ACHN (cell line): ENCODE measurements at regions not wholly inside any gene's neighbourhood (a gene's known extent, or its start where the extent isn't known, plus 50 kb on each side); places are given as distances from the start of the nearest gene placed in this dataset.

ENCODE experiments used
- DNase-seq: peaks from one replicate; pipeline ENCODE4 v3.0.0-alpha.2; 2015
- in situ Hi-C: cut with HindIII; loops from 2 replicates; pipeline ENCODE4 v1.10.0; 2017; ENCODE audit warnings: low sequenced_read_pairs, low pct_ligation_motif_present, low pct_unique_long_range_greater_than_20kb

DNA sequence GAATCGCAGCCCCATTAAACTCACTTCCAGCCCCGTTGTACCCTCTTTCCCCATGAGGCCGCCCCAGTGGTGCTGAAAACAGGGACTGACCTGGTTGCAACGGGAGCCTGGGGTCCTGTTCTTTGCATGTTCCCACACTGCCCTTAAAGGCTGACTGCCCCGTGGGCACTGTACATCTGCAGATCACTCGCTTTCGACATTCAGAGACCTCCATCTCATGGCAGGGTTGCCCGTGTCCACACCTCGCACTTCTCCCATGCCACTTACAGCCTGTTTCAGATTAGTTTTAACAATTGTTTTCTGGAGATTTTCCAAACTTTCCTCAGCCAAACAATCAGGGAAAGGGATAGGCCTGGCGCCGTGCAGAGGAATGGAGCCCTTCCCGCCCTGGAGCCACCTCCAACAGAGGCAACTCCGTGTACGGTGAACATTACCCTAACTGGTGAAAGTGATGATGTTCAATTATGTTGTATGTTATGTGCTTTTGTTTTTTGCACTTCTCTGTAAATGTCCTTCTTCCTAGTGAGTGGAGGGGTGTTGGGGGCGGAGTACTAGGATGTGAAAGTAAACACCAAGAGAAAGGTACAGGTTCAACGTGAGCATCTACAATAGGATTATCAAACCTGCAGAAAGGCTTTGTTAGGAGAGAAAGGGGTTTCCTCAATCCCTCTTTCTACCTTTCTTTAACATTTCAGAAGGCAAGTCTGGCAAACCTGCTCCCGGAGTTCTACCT is 262.8 kb downstream of the FOXO1 start:
- no peak for DNase-seq
- in situ Hi-C loops: no loop called here

DNA sequence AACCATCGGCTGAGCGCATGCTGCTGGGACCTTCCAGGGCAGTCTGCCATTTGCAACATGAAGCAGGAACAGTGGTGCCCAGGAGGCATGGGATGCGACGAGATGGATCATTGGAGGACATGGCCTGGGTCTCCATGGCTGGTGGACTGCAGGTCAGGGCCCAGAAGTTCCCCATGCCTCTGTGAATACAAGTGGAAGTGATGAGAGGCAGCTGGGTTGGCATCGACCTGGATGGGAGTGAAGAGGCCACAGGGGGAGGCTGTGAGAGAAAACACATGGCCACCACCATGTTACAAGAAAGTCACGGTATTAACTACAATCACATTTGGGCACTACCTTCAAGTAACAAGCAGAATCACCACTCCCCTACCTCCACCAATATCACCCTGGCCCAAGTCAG is 262.0 kb downstream of the FOXO1 start:
- in situ Hi-C loops: no loop called here
- DNase-seq: no peak

DNA sequence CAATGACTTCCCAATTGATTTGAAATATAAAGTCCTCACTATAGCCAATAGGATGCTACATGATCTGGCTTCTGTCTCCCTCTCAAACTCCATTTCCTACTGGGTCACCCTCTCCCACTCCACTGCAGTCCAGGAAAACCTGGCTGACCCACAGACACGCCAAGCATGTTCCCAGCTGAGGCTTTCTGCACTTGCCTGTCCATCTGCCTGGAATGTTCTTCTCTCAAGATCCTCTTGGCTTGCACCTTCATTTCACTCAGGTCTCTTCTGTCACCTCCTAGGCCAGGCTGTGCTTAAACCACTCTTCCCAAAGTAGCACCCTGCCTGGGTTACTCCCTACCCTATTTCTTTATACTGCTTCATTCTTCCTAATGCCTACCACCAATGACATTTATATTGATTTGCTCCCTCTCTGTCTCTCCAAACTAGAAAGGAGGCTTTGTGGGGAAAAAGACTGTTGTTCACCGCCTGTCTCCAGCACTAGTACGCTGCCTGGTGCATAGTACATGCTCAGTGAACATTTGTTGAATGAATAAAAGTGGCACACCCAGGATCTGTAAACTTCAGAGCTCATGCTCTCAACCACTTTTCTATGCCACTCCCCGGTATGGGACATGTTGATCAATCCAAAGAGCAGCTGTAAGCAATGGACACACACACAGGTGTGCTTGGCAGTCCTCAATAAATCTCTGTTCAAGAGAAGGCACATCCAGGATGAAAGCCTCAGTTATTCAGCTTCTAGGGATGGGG is 261.3 kb downstream of the FOXO1 start:
- no peak for DNase-seq
- in situ Hi-C loops: no loop called here

DNA sequence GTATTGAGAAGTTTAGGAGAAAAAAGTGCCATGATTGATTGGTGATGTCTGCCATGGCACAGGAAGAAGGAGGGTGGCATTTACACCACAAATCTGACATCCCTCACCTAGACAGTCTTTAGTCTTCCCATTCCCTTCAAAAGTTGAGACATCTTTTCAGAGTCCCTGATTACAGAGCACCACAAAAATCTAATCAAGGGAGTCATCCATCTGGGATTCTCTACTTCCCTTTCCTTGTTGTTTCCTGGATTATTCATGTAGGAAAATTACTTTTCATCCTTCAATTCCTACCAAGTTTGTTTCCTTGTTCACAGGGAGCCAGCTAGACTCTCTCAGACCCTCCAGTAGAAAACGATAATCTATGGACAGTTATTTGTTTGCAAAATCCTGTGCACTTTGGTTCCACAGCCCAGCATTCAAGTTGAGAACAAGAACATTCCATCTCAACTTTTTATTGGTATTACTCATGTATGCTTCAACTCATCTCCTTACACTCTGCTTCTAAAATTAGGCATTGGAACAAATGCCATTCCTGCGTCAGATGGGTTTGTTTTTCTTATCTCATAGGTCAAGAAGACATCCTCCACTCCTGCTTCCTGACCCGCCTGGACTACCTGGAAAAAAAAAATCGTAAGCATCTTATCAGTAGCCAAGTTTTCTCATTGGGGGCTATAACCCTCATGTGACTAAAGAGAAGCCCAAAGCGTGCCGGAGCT is 259.9 kb downstream of the FOXO1 start:
- no peak for DNase-seq
- in situ Hi-C loops: no loop called here

- in situ Hi-C loops: no loop called here
- no peak for DNase-seq
These were observed 258.9 kb downstream of the FOXO1 start for GRCh38 chr13:40407567-40407966.

GRCh38 chr13:40408602-40409001 is 257.8 kb downstream of the FOXO1 start:
- no peak for DNase-seq
- in situ Hi-C loops: no loop called here

DNA sequence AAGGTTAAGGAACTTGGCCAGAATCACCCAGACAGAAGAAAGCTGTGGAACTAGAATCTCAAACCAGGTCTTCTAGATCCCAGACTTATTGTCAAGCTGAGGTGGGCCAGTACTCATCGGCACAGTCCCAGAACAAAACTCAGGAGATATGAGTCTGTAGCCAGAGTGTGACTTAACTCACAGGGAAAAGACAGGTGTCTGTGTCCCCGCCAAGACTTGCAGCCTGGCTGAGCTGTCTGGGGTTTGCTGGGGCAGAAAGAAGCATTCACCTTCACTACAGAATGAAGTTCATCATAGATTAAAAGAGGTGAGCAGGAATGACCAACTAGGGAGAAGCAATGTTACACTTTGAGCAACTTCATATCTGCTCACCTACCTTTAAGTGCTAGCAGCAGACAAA is 257.2 kb downstream of the FOXO1 start:
- no peak for DNase-seq
- in situ Hi-C loops: no loop called here

DNA sequence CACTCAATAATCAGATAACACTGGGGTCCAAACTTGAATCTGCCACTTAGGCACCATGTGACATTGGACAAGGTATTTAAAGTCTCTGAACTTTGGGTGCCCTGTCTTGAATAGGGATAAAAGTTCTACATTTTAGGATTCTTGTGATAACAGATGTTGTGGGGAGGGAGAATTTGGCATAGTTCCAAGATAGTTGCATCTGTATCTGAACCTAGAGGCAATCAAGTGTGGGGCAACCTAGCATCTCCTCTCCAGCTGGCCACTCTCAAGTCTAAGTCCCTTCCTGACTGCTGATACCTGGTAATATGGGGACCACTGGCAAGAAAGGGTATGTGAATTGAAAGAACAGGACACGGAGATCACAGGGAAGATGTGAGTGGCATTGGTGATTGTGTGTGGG is 256.1 kb downstream of the FOXO1 start:
- no peak for DNase-seq
- in situ Hi-C loops: no loop called here

DNA sequence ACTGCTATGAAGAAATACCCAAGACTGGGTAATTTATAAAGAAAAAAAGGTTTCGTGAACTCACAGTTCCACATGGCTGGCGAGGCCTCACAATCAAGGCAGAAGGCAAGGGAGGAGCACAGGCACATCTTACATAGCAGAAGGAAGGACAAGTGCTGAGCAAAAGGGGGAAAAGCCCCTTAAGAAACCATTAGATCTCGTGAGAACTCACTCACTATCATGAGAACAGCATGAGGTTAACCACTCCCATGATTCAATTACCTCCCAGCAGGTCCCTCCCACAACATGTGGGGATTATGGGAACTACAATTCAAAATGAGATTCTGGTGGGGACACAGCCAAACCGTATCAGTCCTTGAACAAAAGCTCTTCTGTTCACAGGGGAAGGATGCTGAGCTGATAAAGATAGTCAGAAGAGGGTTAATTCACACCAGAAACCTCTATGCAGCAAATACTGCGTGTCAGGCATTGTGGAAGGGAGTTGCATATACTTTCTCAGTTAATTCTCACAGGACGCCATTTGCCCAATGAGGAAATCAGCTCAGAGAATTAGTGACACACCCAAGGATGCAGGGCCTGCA is 246.2 kb downstream of the FOXO1 start:
- in situ Hi-C loops: no loop called here
- DNase-seq: no peak

GRCh38 chr13:40422588-40423235 is 243.7 kb downstream of the FOXO1 start:
- no peak for DNase-seq
- in situ Hi-C loops: no loop called here

- DNase-seq: no peak
- in situ Hi-C loops: no loop called here
These were observed 238.1 kb downstream of the FOXO1 start for GRCh38 chr13:40428354-40428753.

DNA sequence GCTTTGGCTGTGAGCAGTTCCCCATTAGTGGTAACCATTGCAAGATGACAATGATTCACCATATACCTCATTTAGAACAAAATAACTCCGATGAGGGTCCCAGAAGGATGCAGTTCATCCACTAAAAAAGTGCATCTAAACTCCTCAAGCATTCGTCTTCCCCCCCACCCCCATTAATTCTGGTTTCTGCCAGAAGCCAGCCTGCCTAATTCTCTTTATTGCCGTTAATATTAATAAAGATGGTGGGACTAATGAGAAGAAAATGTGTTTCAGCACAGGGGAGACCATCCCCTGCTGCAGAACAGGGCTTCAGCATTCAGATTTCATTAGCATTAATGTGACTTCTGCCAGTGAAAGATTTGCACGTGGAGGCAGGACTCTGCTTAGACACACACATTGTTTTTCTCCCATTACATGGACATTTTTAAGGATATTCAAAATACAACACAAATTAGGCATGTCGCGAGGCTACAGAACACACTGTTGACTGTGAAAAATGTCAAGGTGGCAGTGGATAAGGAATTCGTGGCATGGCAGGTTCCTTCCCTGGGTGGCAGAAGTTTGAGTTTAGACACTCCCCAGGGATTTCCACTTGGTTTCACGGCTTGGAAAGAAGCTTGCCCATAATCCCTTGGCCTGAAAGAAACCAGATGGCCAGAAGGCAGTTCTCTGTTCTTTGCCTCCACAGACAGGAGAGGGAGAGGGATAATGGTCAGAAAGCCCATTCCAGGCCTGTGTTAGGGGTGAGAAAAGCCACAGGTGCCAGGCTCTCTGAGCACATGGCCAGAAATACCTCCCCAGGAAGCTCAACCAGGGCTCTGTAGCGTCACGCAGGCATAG is 236.5 kb downstream of the FOXO1 start:
- in situ Hi-C loops: no loop called here
- no peak for DNase-seq

DNA sequence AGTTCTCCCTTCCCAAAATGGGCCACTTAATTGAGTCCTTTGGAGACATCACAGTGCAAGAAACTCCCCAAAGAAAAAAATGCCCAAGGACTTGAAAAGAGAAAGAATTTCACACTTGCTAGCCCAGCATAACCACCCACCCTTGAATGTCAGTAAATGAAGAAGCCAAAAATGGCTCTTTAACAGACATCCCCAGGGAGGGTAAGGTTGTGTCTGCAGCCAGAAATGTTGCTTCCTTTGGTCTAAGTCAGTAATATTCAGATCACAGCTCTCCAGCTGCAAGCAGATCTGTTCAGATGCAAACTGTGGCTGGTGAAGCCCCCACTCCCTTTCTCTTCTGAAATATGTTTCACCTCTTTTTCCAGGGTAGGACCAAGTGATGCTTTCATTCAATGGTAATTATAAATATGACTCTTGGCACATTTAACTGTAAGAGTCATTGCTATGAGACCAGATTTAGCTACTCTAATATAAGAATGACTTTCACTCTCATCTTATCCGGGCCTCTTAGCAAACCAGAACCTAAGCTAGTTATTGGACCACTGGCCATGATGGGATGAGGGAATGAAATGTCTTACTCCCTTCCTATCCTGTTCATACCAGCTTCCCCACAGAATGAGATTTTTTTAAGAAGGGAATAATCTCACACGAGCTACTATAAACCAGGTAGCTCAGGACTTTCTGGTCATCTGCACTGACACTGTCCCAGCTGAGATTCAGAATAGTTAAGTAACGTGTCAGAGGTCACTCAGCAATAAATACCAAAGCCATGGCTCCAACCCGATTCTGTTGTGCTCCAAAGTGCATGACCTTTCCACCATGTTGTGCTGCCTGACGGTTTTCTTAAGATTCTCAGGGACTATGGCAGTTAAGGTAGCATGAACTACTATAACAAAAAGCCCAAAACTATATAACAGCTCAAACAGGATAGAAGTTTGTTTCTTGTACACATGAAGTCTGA is 234.1 kb downstream of the FOXO1 start:
- no peak for DNase-seq
- in situ Hi-C loops: no loop called here

- in situ Hi-C loops: no loop called here
- no peak for DNase-seq
These were observed 233.4 kb downstream of the FOXO1 start for GRCh38 chr13:40433001-40433400.

DNA sequence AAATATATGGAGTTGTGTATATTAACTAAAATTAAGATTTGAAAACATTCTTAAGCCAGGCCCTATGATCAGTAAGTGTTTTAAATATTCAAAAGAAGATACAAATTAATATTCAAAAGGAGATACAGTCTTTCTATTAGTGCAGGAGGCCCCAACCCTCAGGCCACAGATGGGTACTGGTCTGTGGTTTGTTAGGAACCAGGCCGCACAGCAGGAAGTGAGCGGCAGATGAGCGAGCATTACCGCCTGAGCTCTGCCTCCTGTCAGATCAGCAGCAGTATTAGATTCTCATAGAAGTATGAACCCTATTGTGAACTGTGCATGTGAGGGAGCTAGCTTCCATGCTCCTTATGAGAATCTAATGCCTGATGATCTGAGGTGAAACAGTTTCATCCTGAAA is 232.9 kb downstream of the FOXO1 start:
- no peak for DNase-seq
- in situ Hi-C loops: no loop called here

- in situ Hi-C loops: no loop called here
- DNase-seq: no peak
These were observed 231.7 kb downstream of the FOXO1 start for GRCh38 chr13:40434516-40435397.
